ENCODE measurements at regions not wholly inside any gene's neighbourhood (a gene's known extent, or its start where the extent isn't known, plus 50 kb on each side); places are given as distances from the start of the nearest gene placed in this dataset.

- Histone ChIP-seq H3K9me3 (no peaks in the 10 kb centered on the region), H3K4me1 (ENCODE audit: control insufficient read depth in 1 of 2, insufficient read depth in 2 of 2, low read depth in 1 of 2, low read length in 1 of 2) (peaks cover 0 to 10% of the 10 kb centered on the region in 2 experiments; a peak in 3 of 4 replicates), H3F3A (replicated peaks; ENCODE audit: insufficient read depth) (peaks cover 6% of the 10 kb centered on the region), H4K20me1 (ENCODE audit: insufficient read depth) (no peaks in the 10 kb centered on the region), H3K4me2 (no peak overlapping the region), H3K79me2 (ENCODE audit: insufficient read depth) (no peaks in the 10 kb centered on the region), H3K27me3 (ENCODE audit: insufficient read depth) (no peaks in the 10 kb centered on the region), H3K9me2 (no peaks in the 10 kb centered on the region), H3K36me3 (replicated peaks in 1 of 2; ENCODE audit: control insufficient read depth in 1 of 2, insufficient read depth in 2 of 2, low read length in 1 of 2) (no peaks in the 10 kb centered on the region), H3K27ac (ENCODE audit: low read depth in 2 of 2, low read length in 1 of 2) (no peak overlapping the region), H2AFZ (ENCODE audit: low read depth) (no peak overlapping the region), H3K4me3 (ENCODE audit: low read depth in 2 of 2, low read length in 1 of 2) (no peak overlapping the region), H3K9ac (no peak overlapping the region)
- POLR2A ChIA-PET, result no interaction called here
- CTCF ChIA-PET, result no interaction called here
- TF ChIP-seq GATA2 (CRISPR knock-in tag; IDR thresholded peaks at IDR 0.05), result no peak
- no peak for TF ChIP-seq JUND (IDR thresholded peaks at IDR 0.05)
- no peak for TF ChIP-seq CHD2 (IDR thresholded peaks at IDR 0.05; ENCODE audit: low read length, partially characterized antibody)
- TF ChIP-seq USF2 (IDR thresholded peaks at IDR 0.05; ENCODE audit: borderline replicate concordance, low read depth, low read length), result no peak
- no peak for TF ChIP-seq MEF2A (IDR thresholded peaks at IDR 0.05; ENCODE audit: borderline replicate concordance, low read depth)
- no peak for TF ChIP-seq TAF1 (IDR thresholded peaks at IDR 0.05; ENCODE audit: borderline replicate concordance, low read depth, low read length)
- no peak for TF ChIP-seq RAD21 (IDR thresholded peaks at IDR 0.05; ENCODE audit: low read length)
- no peak for TF ChIP-seq RCOR1 (IDR thresholded peaks at IDR 0.05; ENCODE audit: low read length)
- no peak for TF ChIP-seq IRF3 (IDR thresholded peaks at IDR 0.05; ENCODE audit: low read depth, low read length)
- TF ChIP-seq EP300 (IDR thresholded peaks at IDR 0.05; ENCODE audit: borderline replicate concordance in 1 of 2, low read depth in 1 of 2, low read length in 1 of 2), result no peak
- TF ChIP-seq, protein P1, sequence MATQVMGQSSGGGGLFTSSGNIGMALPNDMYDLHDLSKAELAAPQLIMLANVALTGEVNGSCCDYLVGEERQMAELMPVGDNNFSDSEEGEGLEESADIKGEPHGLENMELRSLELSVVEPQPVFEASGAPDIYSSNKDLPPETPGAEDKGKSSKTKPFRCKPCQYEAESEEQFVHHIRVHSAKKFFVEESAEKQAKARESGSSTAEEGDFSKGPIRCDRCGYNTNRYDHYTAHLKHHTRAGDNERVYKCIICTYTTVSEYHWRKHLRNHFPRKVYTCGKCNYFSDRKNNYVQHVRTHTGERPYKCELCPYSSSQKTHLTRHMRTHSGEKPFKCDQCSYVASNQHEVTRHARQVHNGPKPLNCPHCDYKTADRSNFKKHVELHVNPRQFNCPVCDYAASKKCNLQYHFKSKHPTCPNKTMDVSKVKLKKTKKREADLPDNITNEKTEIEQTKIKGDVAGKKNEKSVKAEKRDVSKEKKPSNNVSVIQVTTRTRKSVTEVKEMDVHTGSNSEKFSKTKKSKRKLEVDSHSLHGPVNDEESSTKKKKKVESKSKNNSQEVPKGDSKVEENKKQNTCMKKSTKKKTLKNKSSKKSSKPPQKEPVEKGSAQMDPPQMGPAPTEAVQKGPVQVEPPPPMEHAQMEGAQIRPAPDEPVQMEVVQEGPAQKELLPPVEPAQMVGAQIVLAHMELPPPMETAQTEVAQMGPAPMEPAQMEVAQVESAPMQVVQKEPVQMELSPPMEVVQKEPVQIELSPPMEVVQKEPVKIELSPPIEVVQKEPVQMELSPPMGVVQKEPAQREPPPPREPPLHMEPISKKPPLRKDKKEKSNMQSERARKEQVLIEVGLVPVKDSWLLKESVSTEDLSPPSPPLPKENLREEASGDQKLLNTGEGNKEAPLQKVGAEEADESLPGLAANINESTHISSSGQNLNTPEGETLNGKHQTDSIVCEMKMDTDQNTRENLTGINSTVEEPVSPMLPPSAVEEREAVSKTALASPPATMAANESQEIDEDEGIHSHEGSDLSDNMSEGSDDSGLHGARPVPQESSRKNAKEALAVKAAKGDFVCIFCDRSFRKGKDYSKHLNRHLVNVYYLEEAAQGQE (IDR thresholded peaks at IDR 0.05; ENCODE audit: low read depth, low read length), result no peak
- no peak for DNase-seq
- WGBS (ENCODE audit: low lambda C conversion rate), result 47% methylated on average over 5 of the region's 5 CpGs
Measured at GRCh38 chr1:172977296-172978017, 73.3 kb downstream of the TNFSF18 start.

All from SK-N-SH (cell line).